ENCODE measurements at regions not wholly inside any gene's neighbourhood (a gene's known extent, or its start where the extent isn't known, plus 50 kb on each side); places are given as distances from the start of the nearest gene placed in this dataset.

GRCh38 chr7:110591341-110591740 lies 499.6 kb upstream of the LRRN3 start:
- no peak for DNase-seq (ENCODE audit: low read depth in 4 of 4, low spot score in 2 of 4)

DNA sequence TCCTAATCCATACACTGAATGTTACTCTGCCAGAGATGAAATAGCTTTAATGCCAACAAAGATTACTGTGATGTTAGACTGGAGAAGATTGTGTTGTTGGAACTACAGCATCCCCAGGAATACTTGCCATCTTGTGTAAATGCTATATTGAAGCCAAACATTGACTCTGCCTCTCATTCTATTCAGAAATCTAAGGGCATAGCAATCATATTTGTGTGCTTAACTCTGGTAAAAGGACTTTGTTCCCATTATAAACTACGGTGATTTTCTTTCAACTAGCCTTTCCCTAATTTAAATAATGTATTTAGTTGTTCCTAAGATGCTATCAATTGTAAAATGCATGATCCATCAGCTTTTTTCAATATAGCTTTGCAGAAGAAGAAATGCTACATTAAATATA lies 498.4 kb upstream of the LRRN3 start:
- no peak for DNase-seq (ENCODE audit: low read depth in 4 of 4, low spot score in 2 of 4)

DNA sequence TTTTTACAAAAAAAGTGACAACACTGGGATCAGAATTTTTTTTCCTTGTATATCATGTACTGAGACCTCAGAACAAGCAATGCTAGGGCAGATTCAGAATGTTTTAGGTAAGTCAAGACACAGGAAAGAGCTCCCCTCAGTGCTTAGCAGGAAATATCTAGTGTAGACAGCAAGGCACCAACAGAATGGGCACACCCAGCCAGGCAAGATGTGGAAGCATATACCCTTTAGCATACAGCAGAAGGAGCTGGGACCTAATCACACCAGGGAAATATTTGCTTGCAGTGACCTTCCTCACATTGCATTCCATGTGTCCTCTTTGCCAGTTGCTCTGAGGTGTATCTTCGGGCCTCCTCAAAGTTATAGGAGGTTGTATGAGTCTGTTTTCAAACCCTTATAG lies 497.6 kb upstream of the LRRN3 start:
- DNase-seq (ENCODE audit: low read depth in 4 of 4, low spot score in 2 of 4), result no peak

- no peak for DNase-seq (ENCODE audit: low read depth in 4 of 4, low spot score in 2 of 4)
Measured at GRCh38 chr7:110595694-110596093, 495.2 kb upstream of the LRRN3 start.

GRCh38 chr7:110600956-110601355 lies 490.0 kb upstream of the LRRN3 start:
- no peak for DNase-seq (ENCODE audit: low read depth in 4 of 4, low spot score in 2 of 4)

- DNase-seq (ENCODE audit: low read depth in 4 of 4, low spot score in 2 of 4), result no peak
Measured at GRCh38 chr7:110601710-110602109, 489.2 kb upstream of the LRRN3 start.

- no peak for DNase-seq (ENCODE audit: low read depth in 4 of 4, low spot score in 2 of 4)
Measured at GRCh38 chr7:110604206-110604605, 486.7 kb upstream of the LRRN3 start.

DNA sequence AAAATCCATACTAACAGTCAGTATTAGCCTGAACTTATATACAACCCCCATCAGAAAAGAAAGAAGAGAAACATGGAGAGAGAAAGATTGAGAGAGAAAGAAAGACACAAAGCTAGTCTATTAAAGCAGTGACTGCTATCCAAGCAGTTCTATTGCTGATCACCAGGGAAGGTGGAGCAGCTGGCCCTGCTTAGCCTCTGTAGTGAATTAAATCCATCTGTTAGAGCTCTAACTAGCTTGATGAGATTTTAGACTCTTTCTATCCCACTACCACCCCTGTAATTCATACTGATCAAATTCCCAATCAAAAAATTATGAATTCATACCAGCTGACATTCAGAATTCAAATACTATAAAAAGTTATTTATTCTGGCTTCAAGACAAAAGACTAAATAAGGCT lies 486.0 kb upstream of the LRRN3 start:
- DNase-seq (ENCODE audit: low read depth in 4 of 4, low spot score in 2 of 4), result no peak

- no peak for DNase-seq (ENCODE audit: low read depth in 4 of 4, low spot score in 2 of 4)
Measured at GRCh38 chr7:110607050-110607857, 483.7 kb upstream of the LRRN3 start.

- no peak for DNase-seq (ENCODE audit: low read depth in 4 of 4, low spot score in 2 of 4)
Measured at GRCh38 chr7:110609336-110609735, 481.6 kb upstream of the LRRN3 start.

- no peak for DNase-seq (ENCODE audit: low read depth in 4 of 4, low spot score in 2 of 4)
Measured at GRCh38 chr7:110612680-110613079, 478.2 kb upstream of the LRRN3 start.
